ENCODE measurements at regions not wholly inside any gene's neighbourhood (a gene's known extent, or its start where the extent isn't known, plus 50 kb on each side); places are given as distances from the start of the nearest gene placed in this dataset.
A peak's percentile ranks its signal among the peaks of the same experiment; 100 is the strongest.

DNA sequence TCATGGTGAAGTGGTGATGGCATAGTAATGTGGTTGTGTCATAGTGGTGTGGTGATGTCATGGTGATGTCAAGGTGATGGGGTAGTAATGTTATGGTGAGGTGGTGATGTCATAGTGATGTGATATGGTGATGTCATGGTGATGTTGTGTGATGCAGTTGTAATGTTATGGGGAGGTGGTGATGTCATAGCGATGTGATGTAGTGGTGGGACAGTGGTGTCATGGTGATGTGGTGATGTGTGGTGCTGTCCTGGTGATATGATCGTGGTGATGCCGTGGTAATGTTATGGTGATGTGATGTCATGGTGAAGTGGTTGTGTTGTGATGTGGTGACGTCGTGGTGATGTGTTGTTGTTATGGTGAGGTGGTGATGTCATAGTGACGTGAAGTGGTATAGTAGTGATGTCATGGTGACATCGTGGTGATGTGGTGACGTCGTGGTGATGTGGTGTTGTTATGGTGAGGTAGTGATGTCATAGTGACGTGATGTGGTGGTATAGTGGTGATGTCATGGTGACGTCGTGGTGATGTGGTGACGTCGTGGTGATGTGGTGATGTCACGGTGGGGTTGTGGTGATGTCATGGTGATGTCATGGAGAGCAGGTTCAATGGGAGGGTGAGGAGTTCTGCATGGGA, 242.7 kb upstream of the MYT1L start:
- Histone ChIP-seq H2AK5ac (ENCODE audit: low read depth, low read length) (peak overlapping the region; percentile 98; the same call in 1 of the 2 replicates), H3K56ac (replicated peaks; ENCODE audit: insufficient read length, low read depth, low read length) (no peak overlapping the region), H3K9ac (replicated peaks in 1 of 4; ENCODE audit: extremely low read depth in 1 of 4, low read depth in 3 of 4, low read length in 3 of 4) (no peak overlapping the region), H3K4ac (replicated peaks; ENCODE audit: insufficient read length, low read depth, low read length) (no peak overlapping the region), H3K18ac (ENCODE audit: extremely low read depth, low read length) (no peak overlapping the region), H2BK12ac (ENCODE audit: low read depth, low read length) (no peak overlapping the region), H3K79me1 (ENCODE audit: low read depth, low read length) (no peaks in the 10 kb centered on the region), H3K4me1 (replicated peaks in 1 of 4; ENCODE audit: control insufficient read depth in 3 of 4, insufficient read depth in 4 of 4, low read length in 3 of 4) (no peaks in the 10 kb centered on the region), H2BK120ac (replicated peaks; ENCODE audit: low read depth, low read length) (no peak overlapping the region), H3K23me2 (ENCODE audit: low read depth, low read length) (peaks cover 18% of the 10 kb centered on the region; the same call in 1 of the 2 replicates), H3K36me3 (ENCODE audit: control insufficient read depth in 2 of 4, insufficient read depth in 4 of 4, low read length in 3 of 4) (no peaks in the 10 kb centered on the region; a peak in 1 of 8 replicates), H3K9me3 (ENCODE audit: insufficient read depth in 2 of 2, low read depth in 1 of 2, low read length in 1 of 2) (peaks cover 12 to 17% of the 10 kb centered on the region in 2 experiments), H4K91ac (replicated peaks; ENCODE audit: insufficient read length, low read length) (no peak overlapping the region), H2BK20ac (ENCODE audit: low read length) (no peak overlapping the region), H2AFZ (ENCODE audit: low read length) (no peak overlapping the region), H3K27me3 (replicated peaks in 1 of 4; ENCODE audit: control insufficient read depth in 3 of 4, extremely low read depth in 1 of 4, insufficient read depth in 3 of 4, low read length in 3 of 4) (no peaks in the 10 kb centered on the region), H3K23ac (ENCODE audit: insufficient read length) (no peak overlapping the region), H4K5ac (ENCODE audit: insufficient read length, low read depth, low read length) (no peak overlapping the region), H4K8ac (ENCODE audit: extremely low read depth, insufficient read depth, low read length) (no peak overlapping the region), H3K79me2 (ENCODE audit: control insufficient read depth in 1 of 2, insufficient read depth in 2 of 2, low read length in 2 of 2) (no peaks in the 10 kb centered on the region; a peak in 1 of 4 replicates), H3K4me3 (ENCODE audit: extremely low read depth in 1 of 4, insufficient read depth in 2 of 4, low read depth in 3 of 4, low read length in 4 of 4) (no peak overlapping the region), H2BK15ac (ENCODE audit: low read length) (0 out of 2 replicates have a peak overlapping the region, but pooled peaks have one; percentile 2), H3K14ac (ENCODE audit: insufficient read length) (no peak overlapping the region), H4K20me1 (replicated peaks in 1 of 2; ENCODE audit: control insufficient read depth in 1 of 2, insufficient read depth in 2 of 2, low read length in 2 of 2) (peaks cover 0 to 9% of the 10 kb centered on the region in 2 experiments), H3K27ac (ENCODE audit: low read depth, low read length) (no peak overlapping the region), H3K4me2 (ENCODE audit: insufficient read depth in 1 of 2, low read depth in 2 of 2, low read length in 2 of 2) (no peak overlapping the region), H2BK5ac (ENCODE audit: low read depth, low read length) (no peak overlapping the region)
- peak in 1 of 2 experiments; percentile 36 for DNase-seq (ENCODE audit: low read depth in 1 of 2, low spot score in 2 of 2)
- FAIRE-seq: no peak
- 91 to 100% methylated on average over 3 to 15 of the region's 15 CpGs for WGBS, 2 experiments (ENCODE audit: extremely low coverage in 1 of 2, insufficient coverage in 1 of 2, insufficient read length in 1 of 2, insufficient replicate concordance in 2 of 2, low coverage in 1 of 2, low lambda C conversion rate in 2 of 2, missing lambda C conversion rate in 1 of 2)
- no peak for TF ChIP-seq JUN (IDR thresholded peaks at IDR 0.05; ENCODE audit: low read depth, low read length)
- TF ChIP-seq, protein P1, sequence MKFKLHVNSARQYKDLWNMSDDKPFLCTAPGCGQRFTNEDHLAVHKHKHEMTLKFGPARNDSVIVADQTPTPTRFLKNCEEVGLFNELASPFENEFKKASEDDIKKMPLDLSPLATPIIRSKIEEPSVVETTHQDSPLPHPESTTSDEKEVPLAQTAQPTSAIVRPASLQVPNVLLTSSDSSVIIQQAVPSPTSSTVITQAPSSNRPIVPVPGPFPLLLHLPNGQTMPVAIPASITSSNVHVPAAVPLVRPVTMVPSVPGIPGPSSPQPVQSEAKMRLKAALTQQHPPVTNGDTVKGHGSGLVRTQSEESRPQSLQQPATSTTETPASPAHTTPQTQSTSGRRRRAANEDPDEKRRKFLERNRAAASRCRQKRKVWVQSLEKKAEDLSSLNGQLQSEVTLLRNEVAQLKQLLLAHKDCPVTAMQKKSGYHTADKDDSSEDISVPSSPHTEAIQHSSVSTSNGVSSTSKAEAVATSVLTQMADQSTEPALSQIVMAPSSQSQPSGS (IDR thresholded peaks at IDR 0.05; ENCODE audit: low read length): peak; percentile 87
- TF ChIP-seq EZH2 (IDR thresholded peaks at IDR 0.05; ENCODE audit: low read depth, low read length, severe bottlenecking): no peak
- TF ChIP-seq CREB1 (IDR thresholded peaks at IDR 0.05): peak; percentile 89
- TF ChIP-seq SP4 (IDR thresholded peaks at IDR 0.05; ENCODE audit: low read length): no peak
- ChIA-PET POLR2A (ENCODE audit: partially characterized antibody) (no interaction called here), CTCF (ENCODE audit: partially characterized antibody) (no interaction called here)

Data from H1 (cell line).